SKM-1 (cell line): ENCODE measurements at regions not wholly inside any gene's neighbourhood (a gene's known extent, or its start where the extent isn't known, plus 50 kb on each side); places are given as distances from the start of the nearest gene placed in this dataset.

ENCODE experiments used
- DNase-seq: peaks from one replicate; lab custom pipeline; 2025; ENCODE audit not compliant: unreplicated experiment; lab: John Stamatoyannopoulos, UW

DNA sequence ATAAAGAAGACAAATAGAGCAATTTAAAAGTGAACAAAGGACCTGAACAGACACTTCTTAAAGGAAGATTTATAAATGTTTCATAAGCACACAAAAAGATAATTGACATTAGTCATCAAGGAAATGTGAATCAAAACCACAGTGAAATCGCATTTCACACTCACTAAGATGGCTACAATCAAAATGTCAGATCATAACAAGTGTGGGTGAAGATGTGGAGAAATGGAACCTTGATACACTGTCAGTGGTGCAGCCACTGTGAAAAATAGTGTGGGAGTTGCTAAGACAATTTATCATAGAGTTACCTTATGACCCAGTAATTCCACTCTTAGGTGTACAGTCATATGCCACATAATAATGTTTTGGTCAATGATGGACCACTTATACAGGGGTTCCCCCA is 54.5 kb upstream of the HTR4 start:
- DNase-seq, result no peak

DNA sequence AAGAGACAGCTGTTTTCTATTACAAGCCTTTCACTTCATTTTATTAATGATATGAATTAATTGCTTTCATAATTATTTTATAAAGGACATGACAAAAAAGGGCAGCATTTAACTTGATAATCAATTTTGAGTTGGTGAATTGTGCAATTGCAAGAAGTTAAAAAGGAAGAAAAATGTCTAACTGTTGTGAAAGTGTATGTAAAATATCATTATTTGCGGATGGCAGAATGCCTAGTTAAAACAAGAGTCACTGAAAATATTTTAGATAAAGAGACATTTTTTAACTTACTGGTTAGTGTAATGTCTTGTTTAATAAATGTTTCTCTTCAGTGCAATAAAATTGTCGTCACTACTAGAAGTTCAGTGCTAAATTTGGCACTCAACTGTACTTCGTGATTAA is 57.6 kb upstream of the HTR4 start:
- DNase-seq, result no peak

DNA sequence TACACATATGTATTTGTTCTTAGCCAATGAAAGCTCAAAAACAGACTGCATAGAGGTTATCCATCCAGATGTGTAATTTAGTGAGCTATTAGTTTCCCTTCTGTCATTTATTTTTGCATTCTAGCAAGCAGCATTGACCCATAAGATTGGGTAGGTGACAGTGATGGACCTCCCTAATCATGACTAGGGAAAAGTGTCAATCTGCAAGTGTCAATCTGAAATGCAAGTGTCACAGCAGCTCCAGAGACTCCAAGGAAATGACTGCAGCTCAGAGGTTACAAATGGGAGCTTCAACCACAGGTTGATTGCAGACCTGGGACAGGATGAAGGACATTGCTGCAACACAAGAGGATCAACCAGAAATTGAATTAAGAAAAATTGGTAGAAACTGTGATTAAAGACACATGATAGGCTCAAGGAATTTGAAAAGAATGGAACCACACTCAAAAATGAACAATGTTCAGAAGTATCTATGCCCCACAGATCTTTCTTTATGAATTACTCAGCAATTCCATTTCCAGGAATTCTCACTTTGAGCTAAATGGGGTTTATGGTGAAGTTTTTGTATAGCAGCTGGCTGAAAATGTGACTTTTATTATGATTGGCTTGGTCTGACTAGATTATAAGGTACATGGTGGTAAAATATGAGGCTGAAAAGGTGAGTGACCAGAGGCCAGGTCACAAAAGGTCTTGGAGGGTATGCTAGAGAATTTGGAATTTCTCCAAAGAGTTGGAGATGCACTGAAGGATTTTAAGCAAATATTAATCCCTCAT is 59.6 kb upstream of the HTR4 start:
- no peak for DNase-seq

- no peak for DNase-seq
Measured at GRCh38 chr5:148716716-148717115, 62.4 kb upstream of the HTR4 start.

- DNase-seq, result no peak
Measured at GRCh38 chr5:148717668-148718067, 63.3 kb upstream of the HTR4 start.

DNA sequence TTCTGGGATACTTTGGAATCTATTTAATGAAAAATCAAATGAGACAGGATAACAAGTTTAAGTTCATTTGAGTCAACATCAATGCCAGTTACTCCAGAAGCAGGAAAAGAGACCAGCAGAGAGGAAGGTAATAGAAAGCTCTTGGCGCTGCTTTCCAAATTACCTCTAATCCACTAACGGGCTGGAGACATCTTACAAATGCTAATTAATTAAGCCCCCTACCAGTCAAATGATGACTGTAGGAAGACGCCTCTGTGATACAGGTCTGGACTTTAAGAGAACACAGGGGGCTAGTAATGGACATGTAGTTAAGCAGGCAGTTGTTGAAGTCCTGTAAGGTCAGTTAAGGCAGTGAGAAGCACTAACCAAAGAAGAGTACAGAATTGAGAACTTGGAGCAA is 65.3 kb upstream of the HTR4 start:
- DNase-seq, result no peak

- no peak for DNase-seq
Measured at GRCh38 chr5:148720257-148720656, 65.9 kb upstream of the HTR4 start.

- no peak for DNase-seq
Measured at GRCh38 chr5:148723143-148723542, 68.8 kb upstream of the HTR4 start.

- no peak for DNase-seq
Measured at GRCh38 chr5:148725675-148726074, 71.3 kb upstream of the HTR4 start.

- DNase-seq, result no peak
Measured at GRCh38 chr5:148729182-148729581, 74.9 kb upstream of the HTR4 start.

GRCh38 chr5:148730270-148730669 is 75.9 kb upstream of the HTR4 start:
- no peak for DNase-seq

GRCh38 chr5:148730942-148731898 is 76.9 kb upstream of the HTR4 start:
- peak; percentile 95 for DNase-seq

- DNase-seq, result no peak
Measured at GRCh38 chr5:148732692-148733091, 78.4 kb upstream of the HTR4 start.

DNA sequence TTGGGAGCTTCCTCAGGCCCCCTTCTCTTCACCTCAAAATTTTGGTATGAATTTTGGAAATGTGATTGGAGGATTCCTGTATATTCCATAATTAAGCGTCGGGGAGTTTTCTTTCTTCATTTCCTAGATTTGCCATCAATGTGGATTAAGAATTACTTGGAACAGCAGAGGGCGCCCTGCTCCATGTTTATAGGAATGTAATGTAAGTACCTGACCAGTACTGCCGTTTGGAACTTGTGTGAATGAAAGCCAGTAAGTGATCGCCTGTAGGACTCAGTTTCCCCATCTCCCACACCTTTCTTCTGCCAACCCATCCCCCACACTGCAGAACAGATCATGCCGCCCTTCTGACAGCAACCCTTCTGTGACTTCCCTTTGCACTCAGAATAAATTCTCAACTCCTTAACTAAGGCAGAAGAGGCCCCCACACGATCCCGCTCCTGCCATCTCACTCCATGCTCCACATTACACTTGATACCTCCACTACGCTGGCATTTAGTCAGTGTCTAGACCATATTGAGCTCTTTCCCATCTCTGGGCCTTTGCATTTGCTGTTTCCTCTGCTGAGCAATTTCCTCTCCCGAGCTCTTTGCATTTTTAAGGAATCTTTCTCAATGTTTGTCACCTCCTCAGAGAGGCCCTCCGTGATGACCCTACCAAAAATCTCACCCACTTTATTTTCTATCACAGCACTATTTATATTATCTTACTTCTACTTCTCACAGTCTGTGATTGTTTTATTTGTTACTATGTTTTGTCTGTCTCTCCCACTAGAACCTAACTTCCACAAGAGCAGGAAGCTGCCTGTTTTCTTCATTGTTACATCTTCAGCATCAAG is 79.5 kb upstream of the HTR4 start:
- peak; percentile 43 for DNase-seq

- no peak for DNase-seq
Measured at GRCh38 chr5:148734518-148734917, 80.2 kb upstream of the HTR4 start.

- DNase-seq, result no peak
Measured at GRCh38 chr5:148735301-148735835, 81.0 kb upstream of the HTR4 start.

DNA sequence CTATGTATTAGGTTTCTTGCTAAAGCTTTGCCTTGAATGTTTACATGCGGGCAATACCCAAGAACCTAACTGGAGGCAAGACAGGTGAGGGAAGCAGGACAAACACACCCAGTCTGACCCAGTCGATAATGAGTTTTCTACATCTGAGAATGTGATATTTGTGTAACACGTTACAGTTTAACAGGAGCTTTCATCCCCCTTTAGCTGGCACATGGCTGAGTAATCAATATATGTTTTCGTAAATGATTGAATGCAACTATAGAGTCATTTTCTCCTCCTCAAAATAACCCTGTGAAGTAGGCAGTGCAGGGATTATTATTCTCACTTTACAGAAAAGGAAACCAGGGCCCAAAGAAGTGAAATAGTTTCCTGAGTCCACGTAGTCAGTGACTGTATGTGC is 84.7 kb upstream of the HTR4 start:
- no peak for DNase-seq

DNA sequence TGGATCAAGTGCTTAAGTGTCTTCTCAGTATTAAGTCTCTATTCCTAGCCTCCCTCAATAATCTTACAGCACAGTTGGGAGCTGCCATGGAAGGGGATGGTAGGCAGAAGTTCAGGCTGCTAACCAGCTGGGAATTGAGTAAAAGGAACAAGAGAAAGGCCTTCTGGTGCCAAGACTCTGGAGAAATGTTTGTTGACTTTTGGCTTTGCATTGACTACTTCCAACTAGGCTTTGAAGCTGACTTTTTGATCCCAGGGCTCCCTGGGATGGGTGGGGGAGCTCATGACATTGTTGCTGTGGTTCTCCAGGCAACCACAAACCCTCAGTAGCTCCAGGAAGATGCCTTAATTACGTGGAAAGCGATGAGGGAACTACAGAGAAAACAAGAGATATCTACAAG is 85.2 kb upstream of the HTR4 start:
- no peak for DNase-seq

DNA sequence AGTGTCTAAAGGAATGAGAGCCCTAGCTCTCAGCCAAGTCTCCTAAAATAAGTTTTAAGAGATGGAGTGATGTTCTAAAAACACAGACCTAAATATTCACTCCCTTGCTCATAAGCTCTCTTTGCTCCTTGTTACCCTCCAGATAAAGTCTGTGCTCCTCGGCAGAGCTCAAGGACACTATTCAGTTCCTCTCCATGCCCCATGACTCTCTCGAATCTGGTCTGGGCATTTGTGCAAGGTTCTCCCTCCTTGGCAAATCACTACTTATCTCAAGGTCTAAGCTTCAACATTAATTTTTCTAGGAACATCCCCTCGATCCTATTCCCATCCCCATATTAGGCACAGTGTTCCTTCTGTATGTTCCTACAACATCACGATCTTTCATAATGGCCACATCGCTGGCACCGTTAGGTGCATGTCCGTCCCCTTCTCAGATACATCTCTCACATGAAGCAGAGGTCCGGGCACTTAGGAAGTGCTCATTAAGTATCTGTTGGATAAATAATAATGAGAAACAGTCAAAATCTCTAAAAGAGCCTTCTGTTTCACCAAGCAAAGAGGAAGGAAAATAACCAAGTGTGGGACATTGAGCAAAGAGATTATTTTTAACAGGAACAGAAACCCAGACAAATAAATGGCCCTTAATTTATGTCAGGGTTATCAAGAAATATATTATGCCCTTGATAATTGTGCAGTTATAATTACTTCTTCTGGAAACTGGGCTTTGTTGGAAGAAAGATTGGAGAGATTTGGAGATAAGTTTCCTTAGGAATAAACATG is 85.9 kb upstream of the HTR4 start:
- no peak for DNase-seq
